COLO668 (cell line): ENCODE measurements at regions not wholly inside any gene's neighbourhood (a gene's known extent, or its start where the extent isn't known, plus 50 kb on each side); places are given as distances from the start of the nearest gene placed in this dataset.

Experiments used
- DNase-seq: peaks from one replicate; lab custom pipeline; 2025; ENCODE audit not compliant: unreplicated experiment; lab: John Stamatoyannopoulos, UW

GRCh38 chr5:116685069-116685468 lies 110.4 kb upstream of the SEMA6A start:
- DNase-seq, result no peak

- no peak for DNase-seq
Observed at GRCh38 chr5:116681334-116682013, 106.9 kb upstream of the SEMA6A start.

- no peak for DNase-seq
Observed at GRCh38 chr5:116675626-116675910, 100.9 kb upstream of the SEMA6A start.

GRCh38 chr5:116674881-116675625 lies 100.4 kb upstream of the SEMA6A start:
- no peak for DNase-seq

GRCh38 chr5:116673453-116673852 lies 98.8 kb upstream of the SEMA6A start:
- DNase-seq, result no peak

- no peak for DNase-seq
Observed at GRCh38 chr5:116672203-116672602, 97.6 kb upstream of the SEMA6A start.

- DNase-seq, result no peak
Observed at GRCh38 chr5:116671211-116671736, 96.7 kb upstream of the SEMA6A start.

GRCh38 chr5:116669261-116670031 lies 94.8 kb upstream of the SEMA6A start:
- DNase-seq, result no peak

- no peak for DNase-seq
Observed at GRCh38 chr5:116668390-116668789, 93.8 kb upstream of the SEMA6A start.

GRCh38 chr5:116666901-116667300 lies 92.3 kb upstream of the SEMA6A start:
- DNase-seq, result no peak

- DNase-seq, result no peak
Observed at GRCh38 chr5:116664988-116665387, 90.4 kb upstream of the SEMA6A start.

- DNase-seq, result no peak
Observed at GRCh38 chr5:116663081-116663480, 88.5 kb upstream of the SEMA6A start.

GRCh38 chr5:116661419-116661818 lies 86.8 kb upstream of the SEMA6A start:
- DNase-seq, result no peak

GRCh38 chr5:116660929-116661328 lies 86.3 kb upstream of the SEMA6A start:
- no peak for DNase-seq

- no peak for DNase-seq
Observed at GRCh38 chr5:116658830-116659229, 84.2 kb upstream of the SEMA6A start.

GRCh38 chr5:116658141-116658540 lies 83.5 kb upstream of the SEMA6A start:
- DNase-seq, result no peak

- DNase-seq, result no peak
Observed at GRCh38 chr5:116655431-116655830, 80.8 kb upstream of the SEMA6A start.

- no peak for DNase-seq
Observed at GRCh38 chr5:116654925-116655324, 80.3 kb upstream of the SEMA6A start.

GRCh38 chr5:116652903-116653302 lies 78.3 kb upstream of the SEMA6A start:
- no peak for DNase-seq

GRCh38 chr5:116652196-116652729 lies 77.6 kb upstream of the SEMA6A start:
- DNase-seq, result peak; percentile 9

- no peak for DNase-seq
Observed at GRCh38 chr5:116651653-116652052, 77.0 kb upstream of the SEMA6A start.

GRCh38 chr5:116650964-116651363 lies 76.3 kb upstream of the SEMA6A start:
- DNase-seq, result no peak
